K562 (cell line): ENCODE measurements at regions not wholly inside any gene's neighbourhood (a gene's known extent, or its start where the extent isn't known, plus 50 kb on each side); places are given as distances from the start of the nearest gene placed in this dataset.

Source experiments
- ATAC-seq: fragments of 200-7000 bp; cut with Tn5 transposase; 3 replicates; pipeline ENCODE4 v1.9.1; 2020; ENCODE audit warnings: moderate library complexity
- BruUV-seq: library from RNA; stranded (reverse); fragments of 400-500 nt; replicated peaks from 2 replicates; lab custom pipeline; 2021; lab: Mats Ljungman, UMichigan
- CTCF ChIA-PET: fragments of 300-600 bp; formaldehyde crosslinking; extraction: SDS; loops from one replicate; lab custom pipeline; 2021; ENCODE audit warnings: low intra/inter-chr PET ratio; lab: Yijun Ruan, JAX
- POLR2A ChIA-PET: fragments of 300-600, 350-650 bp; sonication (Branson Sonifier 250); formaldehyde crosslinking; extraction: SDS; loops from one replicate; lab custom pipeline; 2021; ENCODE audit warnings: antibody characterized with exemption, inconsistent platforms; lab: Yijun Ruan, JAX
- DNase-seq, 4 experiments: peaks; one replicate each; pipeline versions ENCODE4 v3.0.0 to v3.0.0-alpha.2; 2011 to 2018; ENCODE audit warnings: low spot score in 3 of 4, mixed read lengths in 3 of 4; ENCODE audit errors: extremely low read depth in 1 of 4
- FAIRE-seq: peaks from 2 replicates; lab custom pipeline; 2011; peaks lifted over from hg19 to GRCh38; lab: Jason Lieb, UNC
- H2AFZ ChIP-seq: 2 replicates; pipeline ENCODE4 v1.6.0; 2011; ENCODE audit warnings: low read depth, low read length, control low read depth, inconsistent platforms
- H3K27ac ChIP-seq: fragments of 200-600 bp; 3 replicates; pipeline ENCODE4 v1.8.0; 2011; ENCODE audit warnings: low read depth, mild to moderate bottlenecking, control low read depth, inconsistent platforms, low read length, moderate library complexity, mixed read lengths; ENCODE audit errors: extremely low read depth
- H3K27me3 ChIP-seq, 2 experiments: fragments of 300-600 bp in 1 of 2; 2 replicates in 1 of 2; 3 replicates in 1 of 2; pipeline versions ENCODE4 v1.6.0 to v1.8.0; 2011; ENCODE audit warnings: inconsistent platforms in 2 of 2, low read length in 2 of 2, mild to moderate bottlenecking in 1 of 2, mixed read lengths in 1 of 2, moderate library complexity in 1 of 2; ENCODE audit not compliant: control insufficient read depth in 2 of 2, insufficient read depth in 2 of 2
- H3K36me3 ChIP-seq: fragments of 300-600 bp; 3 replicates; pipeline ENCODE4 v1.8.0; 2011; ENCODE audit warnings: mild to moderate bottlenecking, low read length, inconsistent platforms; ENCODE audit not compliant: control insufficient read depth, insufficient read depth
- H3K4me1 ChIP-seq, 2 experiments: fragments of 200-600 bp in 1 of 2; replicated peaks in 1 of 2; 2 replicates in 1 of 2; 3 replicates in 1 of 2; pipeline versions ENCODE4 v1.5.1 to v1.8.0; 2011; ENCODE audit warnings: inconsistent platforms in 2 of 2, low read length in 2 of 2, mild to moderate bottlenecking in 1 of 2, mixed read lengths in 1 of 2, moderate library complexity in 1 of 2; ENCODE audit not compliant: control insufficient read depth in 2 of 2, insufficient read depth in 2 of 2
- H3K4me2 ChIP-seq: 2 replicates; pipeline ENCODE4 v1.6.1; 2011; ENCODE audit warnings: low read length, control low read depth, inconsistent platforms, mixed read lengths; ENCODE audit not compliant: insufficient read depth
- H3K4me3 ChIP-seq: fragments of 200-600 bp; sonication (generic), shearing (Covaris generic); 2 replicates; pipeline ENCODE4 v1.5.1; 2016; ENCODE audit warnings: control low read depth, inconsistent platforms
- H3K79me2 ChIP-seq: fragments of 200-600 bp; 3 replicates; pipeline ENCODE4 v1.8.0; 2011; ENCODE audit warnings: low read length, inconsistent platforms; ENCODE audit not compliant: control insufficient read depth, insufficient read depth
- H3K9ac ChIP-seq, 2 experiments: 2 replicates each; pipeline versions ENCODE4 v1.6.0 to v1.6.1; 2011; ENCODE audit warnings: low read depth in 2 of 2, low read length in 2 of 2, control low read depth in 1 of 2, inconsistent platforms in 1 of 2, mild to moderate bottlenecking in 1 of 2, mixed read lengths in 1 of 2; ENCODE audit not compliant: insufficient read depth in 1 of 2
- H3K9me1 ChIP-seq: one replicate; pipeline ENCODE4 v1.6.0; 2011; ENCODE audit warnings: inconsistent platforms, mild to moderate bottlenecking, low read length, moderate library complexity; ENCODE audit not compliant: control insufficient read depth, insufficient read depth
- H3K9me3 ChIP-seq: replicated peaks from 2 replicates; pipeline ENCODE4 v1.5.1; 2011; ENCODE audit warnings: low read depth, low read length, inconsistent platforms; ENCODE audit not compliant: control insufficient read depth, insufficient read depth
- H4K20me1 ChIP-seq: replicated peaks from 2 replicates; pipeline ENCODE4 v1.6.1; 2011; ENCODE audit warnings: low read length, inconsistent platforms, mixed read lengths; ENCODE audit not compliant: control insufficient read depth, insufficient read depth
- ASH1L ChIP-seq: fragments of 450-650 bp; IDR thresholded peaks from 2 replicates; pipeline ENCODE4 v1.6.1; 2018; ENCODE audit warnings: borderline replicate concordance, mild to moderate bottlenecking, low read depth; ENCODE audit not compliant: partially characterized antibody
- KDM1A ChIP-seq, 2 experiments: fragments of 450-650 bp; IDR thresholded peaks; 2 replicates each; pipeline ENCODE4 v1.6.1; 2016; ENCODE audit warnings: mild to moderate bottlenecking in 2 of 2
- NFIC ChIP-seq: fragments of 450-650 bp; IDR thresholded peaks from 2 replicates; pipeline ENCODE4 v1.6.1; 2017; ENCODE audit warnings: mild to moderate bottlenecking, inconsistent platforms
- NR2C2 ChIP-seq, 2 experiments: fragments of 200-800 bp in 1 of 2; sonication (Bioruptor generic) in 1 of 2; sonication (generic) in 1 of 2; formaldehyde crosslinking in 1 of 2; IDR thresholded peaks; 2 replicates each; pipeline versions ENCODE4 v1.6.1 to v1.8.0; 2016 to 2022; ENCODE audit warnings: mild to moderate bottlenecking in 1 of 2, missing compliant biosample characterization in 1 of 2, missing genetic modification characterization in 1 of 2, missing genetic modification reagents in 1 of 2
- NR3C1 ChIP-seq: sonication (generic); formaldehyde crosslinking; IDR thresholded peaks from 2 replicates; pipeline ENCODE4 v1.8.1; 2022; ENCODE audit warnings: missing genetic modification reagents
- ZNF217 ChIP-seq: sonication (generic); formaldehyde crosslinking; IDR thresholded peaks from 2 replicates; pipeline ENCODE4 v1.8.0; 2022; ENCODE audit warnings: mild to moderate bottlenecking, missing genetic modification reagents
- ZNF696 ChIP-seq: fragments of 250-450 bp; sonication (Bioruptor Pico); conservative IDR thresholded peaks from 2 replicates; pipeline ENCODE4 v1.4.0; 2020; ENCODE audit warnings: mild to moderate bottlenecking, moderate library complexity
- WGBS: fragments of 100-300 bp; shearing (Covaris generic); methylation state at CpG from one replicate; pipeline ENCODE4 v1.1.6; 2016; ENCODE audit warnings: low coverage, mixed read lengths; ENCODE audit not compliant: insufficient coverage; ENCODE audit errors: missing lambda C conversion rate; 5-methylcytosine and 5-hydroxymethylcytosine counted together
- in situ Hi-C: fragments of 300-500 bp; cut with MboI; formaldehyde crosslinking; loops from 4 replicates; pipeline ENCODE4 v1.15.0; 2018; ENCODE audit warnings: inconsistent platforms, mixed read lengths
- intact Hi-C: fragments of 100-400 bp; cut with micrococcal nuclease; formaldehyde crosslinking; loops from 2 replicates; pipeline ENCODE4 v1.14.2; 2022
- TF ChIP-seq, protein P1 (sequence below), 3 experiments: fragments of 200-800 bp in 1 of 3; fragments of 250-450 bp in 1 of 3; fragments of 450-650 bp in 1 of 3; sonication (Bioruptor Pico) in 1 of 3; sonication (Bioruptor generic) in 1 of 3; formaldehyde crosslinking in 1 of 3; IDR thresholded peaks; 2 replicates each; pipeline versions ENCODE4 v1.6.1 to v1.8.0; 2016 to 2022; ENCODE audit warnings: mild to moderate bottlenecking in 2 of 3, missing genetic modification characterization in 2 of 3, missing compliant biosample characterization in 1 of 3, moderate library complexity in 1 of 3
- TF ChIP-seq, protein P2 (sequence below): fragments of 200-400 bp; formaldehyde crosslinking; IDR thresholded peaks from 2 replicates; pipeline ENCODE4 v1.6.1; 2017; ENCODE audit warnings: mild to moderate bottlenecking, low read depth, low read length, moderate library complexity
- TF ChIP-seq, protein P3 (sequence below): IDR thresholded peaks from 3 replicates; pipeline ENCODE4 v1.6.1; 2011; ENCODE audit warnings: borderline replicate concordance, mild to moderate bottlenecking; ENCODE audit not compliant: insufficient read length, insufficient read depth

DNA sequence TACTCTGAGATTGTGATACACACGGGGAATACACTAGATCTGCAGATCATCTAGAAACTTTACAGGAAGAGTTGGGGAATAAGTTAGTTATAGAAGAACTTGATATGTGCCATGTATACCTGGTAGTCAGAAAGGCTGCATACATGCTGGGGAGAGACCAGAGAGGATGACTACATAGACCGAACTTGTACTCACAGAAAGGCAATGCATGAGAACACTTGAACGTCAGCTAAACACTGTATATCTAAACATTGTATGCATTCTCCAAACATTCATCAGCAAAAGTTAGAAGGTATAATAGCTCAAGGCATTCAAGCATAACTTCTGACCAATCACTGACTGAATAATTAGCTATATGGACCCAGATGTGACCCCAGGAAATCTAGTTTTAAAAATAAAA is 78.0 kb upstream of the PDHA2 start:
- no peak overlapping the region for H3K9ac ChIP-seq
- no TSS peak for BruUV-seq
- FAIRE-seq (no peak), ATAC-seq (no peak), DNase-seq (no peak)
- no peaks in the 10 kb centered on the region for H3K4me1 ChIP-seq
- no peaks in the 10 kb centered on the region for H3K9me3 ChIP-seq
- TF ChIP-seq NFIC (no peak), NR3C1 (CRISPR knock-in tag) (no peak), ASH1L (no peak), KDM1A (IDR thresholded peaks at IDR 0.05) (no peak), ZNF217 (no peak), ZNF696 (CRISPR knock-in tag) (no peak), NR2C2 (CRISPR knock-in tag; IDR thresholded peaks at IDR 0.05) (no peak), NR2C2 (tag; IDR thresholded peaks at IDR 0.05) (no peak)
- TF ChIP-seq, protein P1, sequence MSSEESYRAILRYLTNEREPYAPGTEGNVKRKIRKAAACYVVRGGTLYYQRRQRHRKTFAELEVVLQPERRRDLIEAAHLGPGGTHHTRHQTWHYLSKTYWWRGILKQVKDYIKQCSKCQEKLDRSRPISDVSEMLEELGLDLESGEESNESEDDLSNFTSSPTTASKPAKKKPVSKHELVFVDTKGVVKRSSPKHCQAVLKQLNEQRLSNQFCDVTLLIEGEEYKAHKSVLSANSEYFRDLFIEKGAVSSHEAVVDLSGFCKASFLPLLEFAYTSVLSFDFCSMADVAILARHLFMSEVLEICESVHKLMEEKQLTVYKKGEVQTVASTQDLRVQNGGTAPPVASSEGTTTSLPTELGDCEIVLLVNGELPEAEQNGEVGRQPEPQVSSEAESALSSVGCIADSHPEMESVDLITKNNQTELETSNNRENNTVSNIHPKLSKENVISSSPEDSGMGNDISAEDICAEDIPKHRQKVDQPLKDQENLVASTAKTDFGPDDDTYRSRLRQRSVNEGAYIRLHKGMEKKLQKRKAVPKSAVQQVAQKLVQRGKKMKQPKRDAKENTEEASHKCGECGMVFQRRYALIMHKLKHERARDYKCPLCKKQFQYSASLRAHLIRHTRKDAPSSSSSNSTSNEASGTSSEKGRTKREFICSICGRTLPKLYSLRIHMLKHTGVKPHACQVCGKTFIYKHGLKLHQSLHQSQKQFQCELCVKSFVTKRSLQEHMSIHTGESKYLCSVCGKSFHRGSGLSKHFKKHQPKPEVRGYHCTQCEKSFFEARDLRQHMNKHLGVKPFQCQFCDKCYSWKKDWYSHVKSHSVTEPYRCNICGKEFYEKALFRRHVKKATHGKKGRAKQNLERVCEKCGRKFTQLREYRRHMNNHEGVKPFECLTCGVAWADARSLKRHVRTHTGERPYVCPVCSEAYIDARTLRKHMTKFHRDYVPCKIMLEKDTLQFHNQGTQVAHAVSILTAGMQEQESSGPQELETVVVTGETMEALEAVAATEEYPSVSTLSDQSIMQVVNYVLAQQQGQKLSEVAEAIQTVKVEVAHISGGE (CRISPR knock-in tag; IDR thresholded peaks at IDR 0.05): no peak
- TF ChIP-seq, protein P2, sequence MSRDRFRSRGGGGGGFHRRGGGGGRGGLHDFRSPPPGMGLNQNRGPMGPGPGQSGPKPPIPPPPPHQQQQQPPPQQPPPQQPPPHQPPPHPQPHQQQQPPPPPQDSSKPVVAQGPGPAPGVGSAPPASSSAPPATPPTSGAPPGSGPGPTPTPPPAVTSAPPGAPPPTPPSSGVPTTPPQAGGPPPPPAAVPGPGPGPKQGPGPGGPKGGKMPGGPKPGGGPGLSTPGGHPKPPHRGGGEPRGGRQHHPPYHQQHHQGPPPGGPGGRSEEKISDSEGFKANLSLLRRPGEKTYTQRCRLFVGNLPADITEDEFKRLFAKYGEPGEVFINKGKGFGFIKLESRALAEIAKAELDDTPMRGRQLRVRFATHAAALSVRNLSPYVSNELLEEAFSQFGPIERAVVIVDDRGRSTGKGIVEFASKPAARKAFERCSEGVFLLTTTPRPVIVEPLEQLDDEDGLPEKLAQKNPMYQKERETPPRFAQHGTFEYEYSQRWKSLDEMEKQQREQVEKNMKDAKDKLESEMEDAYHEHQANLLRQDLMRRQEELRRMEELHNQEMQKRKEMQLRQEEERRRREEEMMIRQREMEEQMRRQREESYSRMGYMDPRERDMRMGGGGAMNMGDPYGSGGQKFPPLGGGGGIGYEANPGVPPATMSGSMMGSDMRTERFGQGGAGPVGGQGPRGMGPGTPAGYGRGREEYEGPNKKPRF: no peak
- TF ChIP-seq, protein P3, sequence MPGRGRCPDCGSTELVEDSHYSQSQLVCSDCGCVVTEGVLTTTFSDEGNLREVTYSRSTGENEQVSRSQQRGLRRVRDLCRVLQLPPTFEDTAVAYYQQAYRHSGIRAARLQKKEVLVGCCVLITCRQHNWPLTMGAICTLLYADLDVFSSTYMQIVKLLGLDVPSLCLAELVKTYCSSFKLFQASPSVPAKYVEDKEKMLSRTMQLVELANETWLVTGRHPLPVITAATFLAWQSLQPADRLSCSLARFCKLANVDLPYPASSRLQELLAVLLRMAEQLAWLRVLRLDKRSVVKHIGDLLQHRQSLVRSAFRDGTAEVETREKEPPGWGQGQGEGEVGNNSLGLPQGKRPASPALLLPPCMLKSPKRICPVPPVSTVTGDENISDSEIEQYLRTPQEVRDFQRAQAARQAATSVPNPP: no peak
- 0% methylated on average over 3 of the region's 3 CpGs for WGBS
- H3K27ac ChIP-seq: no peak overlapping the region
- no peak overlapping the region for H3K4me3 ChIP-seq
- CTCF ChIA-PET: no interaction called here
- in situ Hi-C loops (no loop called here), intact Hi-C loops (no loop called here)
- H4K20me1 ChIP-seq: no peaks in the 10 kb centered on the region
- H2AFZ ChIP-seq: no peak overlapping the region
- H3K36me3 ChIP-seq: no peaks in the 10 kb centered on the region
- POLR2A ChIA-PET: no interaction called here
- H3K79me2 ChIP-seq: no peaks in the 10 kb centered on the region
- no peaks in the 10 kb centered on the region for H3K9me1 ChIP-seq
- no peaks in the 10 kb centered on the region for H3K27me3 ChIP-seq
- no peak overlapping the region for H3K4me2 ChIP-seq
